GM12864 (cell line): ENCODE measurements at regions not wholly inside any gene's neighbourhood (a gene's known extent, or its start where the extent isn't known, plus 50 kb on each side); places are given as distances from the start of the nearest gene placed in this dataset.

Experiments
- DNase-seq: peaks from one replicate; pipeline ENCODE4 v3.0.0-alpha.2; 2011; ENCODE audit warnings: low read depth
- H3K4me3 ChIP-seq: 2 replicates; pipeline ENCODE4 v1.5.1; 2011; ENCODE audit warnings: mild to moderate bottlenecking, low read depth, low read length, control low read depth
- TF ChIP-seq, protein P1 (sequence below): IDR thresholded peaks from 2 replicates; pipeline ENCODE4 v1.5.1; 2011; ENCODE audit warnings: low read depth, mild to moderate bottlenecking, moderate library complexity, low read length, control low read depth, inconsistent platforms; ENCODE audit errors: missing control alignments

DNA sequence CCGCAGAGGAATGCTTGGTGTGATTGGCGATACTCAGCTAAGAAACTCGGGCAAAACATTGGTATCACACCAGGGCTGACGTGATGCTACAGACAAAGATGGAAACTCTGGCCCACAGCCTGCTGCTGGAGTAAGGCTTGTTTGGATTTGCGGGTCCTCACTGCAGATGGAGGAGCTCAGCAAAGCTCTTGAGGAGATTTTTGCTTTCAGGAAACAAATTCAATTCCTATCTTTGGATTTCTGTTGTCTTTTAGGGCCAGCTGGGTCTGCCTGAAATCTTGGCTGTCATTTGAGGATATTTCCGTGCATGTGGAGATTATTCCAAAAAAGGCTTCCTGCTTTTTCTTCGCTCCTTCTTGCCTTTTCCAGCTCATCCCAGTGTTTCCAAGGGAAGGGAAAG lies 475.8 kb downstream of the TSN start:
- H3K4me3 ChIP-seq: no peak overlapping the region
- TF ChIP-seq, protein P1, sequence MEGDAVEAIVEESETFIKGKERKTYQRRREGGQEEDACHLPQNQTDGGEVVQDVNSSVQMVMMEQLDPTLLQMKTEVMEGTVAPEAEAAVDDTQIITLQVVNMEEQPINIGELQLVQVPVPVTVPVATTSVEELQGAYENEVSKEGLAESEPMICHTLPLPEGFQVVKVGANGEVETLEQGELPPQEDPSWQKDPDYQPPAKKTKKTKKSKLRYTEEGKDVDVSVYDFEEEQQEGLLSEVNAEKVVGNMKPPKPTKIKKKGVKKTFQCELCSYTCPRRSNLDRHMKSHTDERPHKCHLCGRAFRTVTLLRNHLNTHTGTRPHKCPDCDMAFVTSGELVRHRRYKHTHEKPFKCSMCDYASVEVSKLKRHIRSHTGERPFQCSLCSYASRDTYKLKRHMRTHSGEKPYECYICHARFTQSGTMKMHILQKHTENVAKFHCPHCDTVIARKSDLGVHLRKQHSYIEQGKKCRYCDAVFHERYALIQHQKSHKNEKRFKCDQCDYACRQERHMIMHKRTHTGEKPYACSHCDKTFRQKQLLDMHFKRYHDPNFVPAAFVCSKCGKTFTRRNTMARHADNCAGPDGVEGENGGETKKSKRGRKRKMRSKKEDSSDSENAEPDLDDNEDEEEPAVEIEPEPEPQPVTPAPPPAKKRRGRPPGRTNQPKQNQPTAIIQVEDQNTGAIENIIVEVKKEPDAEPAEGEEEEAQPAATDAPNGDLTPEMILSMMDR: no peak
- no peak for DNase-seq

DNA sequence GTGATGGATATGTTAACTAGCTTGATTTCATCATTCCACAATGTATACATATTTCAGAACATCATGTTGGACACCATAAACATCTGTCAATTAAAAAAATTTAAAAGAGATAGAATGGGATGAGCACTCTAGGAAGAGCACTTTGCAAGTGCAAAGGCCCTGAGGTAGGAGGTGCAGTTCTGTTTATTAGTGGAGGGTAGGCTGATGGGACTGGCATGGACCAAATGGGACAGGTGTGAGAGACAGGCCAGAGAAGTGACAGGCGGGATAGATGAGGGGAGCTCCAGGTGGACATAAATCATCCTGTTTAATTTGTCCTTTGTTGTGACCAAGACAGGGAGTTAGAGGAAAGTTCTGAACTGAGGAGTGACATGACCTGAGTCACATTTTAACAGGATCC lies 477.9 kb downstream of the TSN start:
- no peak for DNase-seq
- no peak overlapping the region for H3K4me3 ChIP-seq
- TF ChIP-seq, protein P1: no peak

DNA sequence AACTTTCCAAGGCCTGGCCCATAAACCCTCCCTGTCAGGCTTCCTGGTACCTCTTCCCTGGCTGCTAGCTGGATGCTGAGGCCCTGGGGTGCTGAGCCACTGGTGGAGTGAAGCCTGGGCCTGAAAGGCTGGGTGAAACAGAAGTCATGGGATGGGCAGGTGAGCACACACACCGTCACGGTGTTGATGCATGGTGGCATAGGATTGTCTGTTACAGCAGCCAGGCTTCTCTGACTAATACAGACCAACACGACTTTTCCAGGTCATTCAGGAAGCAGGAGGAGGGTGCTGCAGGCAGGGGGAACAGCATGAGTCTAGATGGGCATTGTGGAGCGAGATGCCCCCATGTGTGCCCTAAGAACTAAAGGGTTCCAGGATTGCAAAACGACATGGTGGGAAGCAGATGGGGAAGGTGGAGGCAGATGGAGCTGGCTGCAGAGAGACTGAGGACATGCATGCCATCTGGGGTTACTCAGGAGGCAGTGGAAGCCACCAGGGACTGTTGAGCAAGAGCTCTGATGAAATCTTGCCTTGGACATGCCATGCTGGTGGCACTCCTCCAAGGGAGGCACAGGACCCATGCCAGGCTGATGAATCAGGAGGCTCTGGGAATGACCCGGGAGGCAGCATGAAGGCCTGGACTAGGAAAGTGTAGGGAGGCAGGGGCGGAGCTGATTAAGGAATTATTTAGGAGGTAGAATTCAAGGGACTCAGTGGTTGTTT lies 480.9 kb downstream of the TSN start:
- DNase-seq: no peak
- TF ChIP-seq, protein P1: no peak
- no peak overlapping the region for H3K4me3 ChIP-seq

DNA sequence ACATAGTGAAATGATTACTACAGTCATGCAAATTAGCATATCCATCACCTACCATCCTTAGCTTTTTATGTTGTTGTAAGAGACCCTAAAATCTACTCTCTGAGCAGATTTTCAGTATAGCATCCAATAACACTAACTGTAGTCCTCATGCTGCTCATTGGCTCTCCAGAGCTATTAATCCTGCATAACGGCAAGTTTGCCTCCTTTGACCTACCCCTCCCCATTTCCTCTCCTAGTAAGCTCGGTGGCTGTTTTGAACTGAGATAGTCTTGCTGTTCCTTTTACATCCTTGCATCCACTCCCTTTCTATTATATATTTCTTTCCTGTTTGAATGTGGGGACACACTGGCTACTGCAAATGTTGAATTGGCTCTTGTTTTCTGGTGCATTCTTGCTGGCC lies 481.5 kb downstream of the TSN start:
- TF ChIP-seq, protein P1: no peak
- no peak for DNase-seq

DNA sequence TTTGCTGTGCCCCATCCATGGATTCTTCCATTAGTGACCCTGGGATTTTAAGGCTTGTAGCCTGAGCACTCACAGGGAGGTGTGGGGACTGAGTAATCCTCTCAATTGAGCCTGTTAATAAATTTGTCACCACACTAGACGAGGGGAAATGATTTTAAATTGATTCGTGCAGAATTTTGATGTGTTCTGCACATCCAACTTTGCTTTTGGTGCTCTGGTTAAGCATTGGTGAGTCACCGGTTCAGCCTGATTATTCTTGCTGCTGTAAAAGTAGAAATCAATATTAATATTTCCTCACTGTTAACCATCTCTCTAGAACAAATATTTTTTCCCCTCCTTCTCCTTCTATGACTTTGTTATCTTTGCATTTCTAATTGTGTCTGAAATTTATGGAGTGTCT lies 482.0 kb downstream of the TSN start:
- TF ChIP-seq, protein P1: no peak

More for the DNA sequence above, 481.5 kb downstream of the TSN start:
- no peak overlapping the region for H3K4me3 ChIP-seq

DNA sequence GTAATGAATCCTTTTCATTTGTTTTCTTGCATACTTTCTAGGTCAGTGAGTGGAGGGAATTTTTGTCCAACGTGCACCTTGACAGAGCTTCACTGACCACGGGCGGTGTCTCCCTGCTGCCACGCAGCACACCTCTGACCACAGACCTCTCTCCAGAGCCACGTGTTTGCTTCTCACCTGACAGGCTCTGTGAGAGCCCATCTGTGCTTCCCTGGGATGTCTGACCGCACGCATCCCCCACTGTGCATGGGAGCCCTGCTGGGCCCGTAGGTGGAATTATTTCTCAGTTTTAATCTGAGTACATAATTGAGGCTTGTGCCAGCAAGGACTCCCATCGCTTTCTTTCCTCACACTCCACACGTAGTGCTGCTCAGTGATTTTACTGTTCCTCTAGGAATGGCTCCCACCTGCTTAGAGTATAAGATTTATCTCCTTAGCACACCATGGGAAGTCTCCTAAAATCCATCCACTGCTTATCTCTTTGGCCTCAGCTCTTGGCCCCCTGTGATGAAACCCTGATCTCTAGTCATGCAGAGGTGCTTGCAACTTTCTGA lies 482.6 kb downstream of the TSN start:
- no peak for DNase-seq
- H3K4me3 ChIP-seq: no peak overlapping the region
- TF ChIP-seq, protein P1: no peak

More for the DNA sequence above, 482.0 kb downstream of the TSN start:
- DNase-seq: no peak
- H3K4me3 ChIP-seq: no peak overlapping the region

DNA sequence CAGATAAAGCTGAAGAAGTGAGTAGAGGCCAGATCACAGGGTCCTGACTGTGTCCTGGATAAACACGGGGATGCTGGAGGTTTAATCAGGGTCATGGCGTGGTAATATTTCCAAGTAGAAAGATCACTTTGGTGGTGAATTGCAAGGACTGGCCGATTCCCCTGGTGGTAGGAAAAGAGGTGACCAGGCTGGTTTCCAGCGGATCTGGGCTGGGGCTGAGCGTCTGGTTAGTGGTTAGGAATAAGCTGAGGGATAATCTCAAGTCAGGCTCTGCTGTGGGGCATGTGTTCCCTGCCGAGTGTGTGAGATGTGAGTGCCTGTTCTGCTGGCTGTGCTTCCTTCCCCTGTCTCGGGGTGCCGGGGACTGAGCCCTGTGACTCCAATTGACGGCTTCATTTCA lies 484.0 kb downstream of the TSN start:
- DNase-seq: no peak
- no peak overlapping the region for H3K4me3 ChIP-seq
- TF ChIP-seq, protein P1: no peak
